ENCODE measurements at regions not wholly inside any gene's neighbourhood (a gene's known extent, or its start where the extent isn't known, plus 50 kb on each side); places are given as distances from the start of the nearest gene placed in this dataset.
A peak's percentile ranks its signal among the peaks of the same experiment; 100 is the strongest.
"Not testable (repeated sequence)": the region's sequence is repeated elsewhere in the genome, so short reads cannot be mapped to it uniquely, and the experiment has no call there.

GRCh38 chr4:25991340-25991739 lies 77.3 kb downstream of the SMIM20 start:
- DNase-seq: no peak
- ATAC-seq: no peak
- Histone ChIP-seq H3K27ac (peak overlapping the region in 1 of 4 donors; percentile 15), H3K4me1 (peaks cover 4 to 7% of the 10 kb centered on the region in 2 donors), H3K36me3 (no peaks in the 10 kb centered on the region), H3K4me3 (no peak overlapping the region), H3K27me3 (no peaks in the 10 kb centered on the region), H3K9me3 (no peaks in the 10 kb centered on the region)
- in situ Hi-C loops (cut with MboI; ENCODE audit: low sequenced_read_pairs in 4 of 4) (loop anchor here in 3 of 4 donors (25.0 kb wide), 2 partner anchors 421 to 1021 kb away; no protein-coding TSS in a partner anchor), intact Hi-C loops (cut with DNase I; ENCODE audit: low total_unique reads) (loop anchor here (5.0 kb wide), 1 partner anchor 726 kb away; no protein-coding TSS in a partner anchor)
- TF ChIP-seq CTCF (IDR thresholded peaks at IDR 0.05 in 4 of 5, conservative IDR thresholded peaks at IDR 0.05 in 1 of 5) (no peak), POLR2A (IDR thresholded peaks at IDR 0.05) (no peak)

GRCh38 chr4:25993395-25994185 lies 79.6 kb downstream of the SMIM20 start:
- Histone ChIP-seq H3K36me3 (no peaks in the 10 kb centered on the region), H3K4me3 (no peak overlapping the region), H3K9me3 (no peaks in the 10 kb centered on the region), H3K27ac (no peak overlapping the region), H3K27me3 (no peaks in the 10 kb centered on the region), H3K4me1 (peaks cover 4% of the 10 kb centered on the region in 2 donors)
- TF ChIP-seq POLR2A (IDR thresholded peaks at IDR 0.05) (no peak), CTCF (IDR thresholded peaks at IDR 0.05 in 4 of 5, conservative IDR thresholded peaks at IDR 0.05 in 1 of 5) (no peak)
- DNase-seq (peak in 1 of 2 donors; percentile 41), ATAC-seq (peak; percentile 52 to 68)
- intact Hi-C loops (cut with DNase I; ENCODE audit: low total_unique reads): loop anchor here (5.0 kb wide), 1 partner anchor 724 kb away; no protein-coding TSS in a partner anchor
- in situ Hi-C loops (cut with MboI; ENCODE audit: low sequenced_read_pairs in 4 of 4): loop anchor here in 3 of 4 donors (25.0 kb wide), 2 partner anchors 419 to 1019 kb away; no protein-coding TSS in a partner anchor

- DNase-seq (peak in 1 of 2 donors; percentile 43), ATAC-seq (peak in 1 of 2 donors; percentile 57)
- H3K9me3 ChIP-seq, H3K4me1 ChIP-seq, H3K27ac ChIP-seq, H3K4me3 ChIP-seq, H3K27me3 ChIP-seq, H3K36me3 ChIP-seq: not testable (repeated sequence)
- in situ Hi-C loops (cut with MboI; ENCODE audit: low sequenced_read_pairs in 4 of 4): loop anchor here in 3 of 4 donors (25.0 kb wide), 2 partner anchors 418 to 1018 kb away; no protein-coding TSS in a partner anchor
- intact Hi-C loops (cut with DNase I; ENCODE audit: low total_unique reads): loop anchor here (5.0 kb wide), 1 partner anchor 723 kb away; no protein-coding TSS in a partner anchor
Measured at GRCh38 chr4:25994577-25994976, 80.6 kb downstream of the SMIM20 start.

GRCh38 chr4:26000274-26000950 lies 86.4 kb downstream of the SMIM20 start:
- no peaks in the 10 kb centered on the region for H3K4me1 ChIP-seq
- H3K36me3 ChIP-seq: no peaks in the 10 kb centered on the region
- H3K27me3 ChIP-seq: no peaks in the 10 kb centered on the region
- no peak overlapping the region for H3K27ac ChIP-seq
- H3K9me3 ChIP-seq: no peaks in the 10 kb centered on the region
- intact Hi-C loops (cut with DNase I; ENCODE audit: low total_unique reads) (no loop called here), in situ Hi-C loops (cut with MboI; ENCODE audit: low sequenced_read_pairs in 4 of 4) (no loop called here)
- no peak for DNase-seq
- TF ChIP-seq CTCF (IDR thresholded peaks at IDR 0.05 in 4 of 5, conservative IDR thresholded peaks at IDR 0.05 in 1 of 5) (no peak), POLR2A (IDR thresholded peaks at IDR 0.05) (no peak)
- ATAC-seq: no peak
- no peak overlapping the region for H3K4me3 ChIP-seq

GRCh38 chr4:26001413-26001812 lies 87.4 kb downstream of the SMIM20 start:
- in situ Hi-C loops (cut with MboI; ENCODE audit: low sequenced_read_pairs in 4 of 4): no loop called here
- H3K9me3 ChIP-seq: no peaks in the 10 kb centered on the region
- TF ChIP-seq CTCF (IDR thresholded peaks at IDR 0.05 in 4 of 5, conservative IDR thresholded peaks at IDR 0.05 in 1 of 5) (no peak), POLR2A (IDR thresholded peaks at IDR 0.05) (no peak)
- H3K4me1 ChIP-seq: no peaks in the 10 kb centered on the region
- ATAC-seq (no peak), DNase-seq (no peak)
- H3K27ac ChIP-seq: no peak overlapping the region
- H3K27me3 ChIP-seq: no peaks in the 10 kb centered on the region
- H3K36me3 ChIP-seq: no peaks in the 10 kb centered on the region
- no peak overlapping the region for H3K4me3 ChIP-seq
- intact Hi-C loops (cut with DNase I; ENCODE audit: low total_unique reads): no loop called here
